Endometrial microvascular endothelial cells (primary cell): ENCODE measurements at regions not wholly inside any gene's neighbourhood (a gene's known extent, or its start where the extent isn't known, plus 50 kb on each side); places are given as distances from the start of the nearest gene placed in this dataset.

Experiments
- in situ Hi-C: cut with HindIII; loops from 2 replicates; pipeline ENCODE4 v1.10.0; 2017; ENCODE audit warnings: low sequenced_read_pairs, low pct_unique_long_range_greater_than_20kb; ENCODE audit errors: inconsistent ontology term

- in situ Hi-C loops, result no loop called here
Measured at GRCh38 chr2:221130431-221130830, 441.7 kb downstream of the EPHA4 start.

GRCh38 chr2:221133941-221134340 is 438.2 kb downstream of the EPHA4 start:
- in situ Hi-C loops, result no loop called here

- in situ Hi-C loops, result no loop called here
Measured at GRCh38 chr2:221134718-221135117, 437.4 kb downstream of the EPHA4 start.

GRCh38 chr2:221135699-221136098 is 436.4 kb downstream of the EPHA4 start:
- in situ Hi-C loops, result no loop called here

- in situ Hi-C loops, result no loop called here
Measured at GRCh38 chr2:221137385-221137784, 434.7 kb downstream of the EPHA4 start.

GRCh38 chr2:221142341-221142740 is 429.8 kb downstream of the EPHA4 start:
- in situ Hi-C loops, result no loop called here

GRCh38 chr2:221143231-221143630 is 428.9 kb downstream of the EPHA4 start:
- in situ Hi-C loops, result no loop called here

GRCh38 chr2:221144909-221145308 is 427.2 kb downstream of the EPHA4 start:
- in situ Hi-C loops, result no loop called here

- in situ Hi-C loops, result no loop called here
Measured at GRCh38 chr2:221145396-221145795, 426.7 kb downstream of the EPHA4 start.

GRCh38 chr2:221153226-221153625 is 418.9 kb downstream of the EPHA4 start:
- in situ Hi-C loops, result no loop called here

- in situ Hi-C loops, result no loop called here
Measured at GRCh38 chr2:221154176-221154575, 417.9 kb downstream of the EPHA4 start.

GRCh38 chr2:221156062-221156734 is 415.9 kb downstream of the EPHA4 start:
- in situ Hi-C loops, result no loop called here

- in situ Hi-C loops, result no loop called here
Measured at GRCh38 chr2:221161186-221161585, 410.9 kb downstream of the EPHA4 start.

GRCh38 chr2:221166292-221166691 is 405.8 kb downstream of the EPHA4 start:
- in situ Hi-C loops, result no loop called here

- in situ Hi-C loops, result no loop called here
Measured at GRCh38 chr2:221167561-221167960, 404.5 kb downstream of the EPHA4 start.

- in situ Hi-C loops, result no loop called here
Measured at GRCh38 chr2:221169724-221170123, 402.4 kb downstream of the EPHA4 start.

GRCh38 chr2:221170548-221170947 is 401.6 kb downstream of the EPHA4 start:
- in situ Hi-C loops, result no loop called here

GRCh38 chr2:221176667-221177066 is 395.4 kb downstream of the EPHA4 start:
- in situ Hi-C loops, result no loop called here

GRCh38 chr2:221178139-221178538 is 394.0 kb downstream of the EPHA4 start:
- in situ Hi-C loops, result no loop called here

GRCh38 chr2:221186873-221187272 is 385.2 kb downstream of the EPHA4 start:
- in situ Hi-C loops, result no loop called here

GRCh38 chr2:221189431-221190067 is 382.6 kb downstream of the EPHA4 start:
- in situ Hi-C loops, result no loop called here
